ENCODE measurements at regions not wholly inside any gene's neighbourhood (a gene's known extent, or its start where the extent isn't known, plus 50 kb on each side); places are given as distances from the start of the nearest gene placed in this dataset.
A peak's percentile ranks its signal among the peaks of the same experiment; 100 is the strongest.

- TF ChIP-seq ZFX (IDR thresholded peaks at IDR 0.05; ENCODE audit: borderline replicate concordance) (no peak), CTCF (IDR thresholded peaks at IDR 0.05) (no peak)
- H3K27ac ChIP-seq = no peak overlapping the region
Measured at GRCh38 chr5:136430081-136430480, 64.7 kb upstream of the TRPC7 start.

- TF ChIP-seq CTCF (IDR thresholded peaks at IDR 0.05) (no peak), ZFX (IDR thresholded peaks at IDR 0.05; ENCODE audit: borderline replicate concordance) (no peak)
- H3K27ac ChIP-seq = no peak overlapping the region
Measured at GRCh38 chr5:136427426-136427825, 62.1 kb upstream of the TRPC7 start.

- TF ChIP-seq CTCF (IDR thresholded peaks at IDR 0.05) (no peak), ZFX (IDR thresholded peaks at IDR 0.05; ENCODE audit: borderline replicate concordance) (no peak)
- no peak overlapping the region for H3K27ac ChIP-seq
Measured at GRCh38 chr5:136425921-136426320, 60.6 kb upstream of the TRPC7 start.

- TF ChIP-seq ZFX (IDR thresholded peaks at IDR 0.05; ENCODE audit: borderline replicate concordance) = no peak
- peak; percentile 95 for TF ChIP-seq CTCF (IDR thresholded peaks at IDR 0.05)
- H3K27ac ChIP-seq = no peak overlapping the region
Measured at GRCh38 chr5:136424835-136425584, 59.7 kb upstream of the TRPC7 start.

- TF ChIP-seq ZFX (IDR thresholded peaks at IDR 0.05; ENCODE audit: borderline replicate concordance) = no peak
- TF ChIP-seq CTCF (IDR thresholded peaks at IDR 0.05) = no peak
- no peak overlapping the region for H3K27ac ChIP-seq
Measured at GRCh38 chr5:136423944-136424606, 58.7 kb upstream of the TRPC7 start.

GRCh38 chr5:136420168-136420898, 55.0 kb upstream of the TRPC7 start:
- H3K27ac ChIP-seq = no peak overlapping the region
- TF ChIP-seq CTCF (IDR thresholded peaks at IDR 0.05) = no peak
- no peak for TF ChIP-seq ZFX (IDR thresholded peaks at IDR 0.05; ENCODE audit: borderline replicate concordance)

Data from 22Rv1 (cell line).